H9 (cell line): ENCODE measurements at regions not wholly inside any gene's neighbourhood (a gene's known extent, or its start where the extent isn't known, plus 50 kb on each side); places are given as distances from the start of the nearest gene placed in this dataset.
A peak's percentile ranks its signal among the peaks of the same experiment; 100 is the strongest.

Source experiments
- DNase-seq: peaks from one replicate; pipeline ENCODE4 v3.0.0-alpha.2; 2017
- H2AFZ ChIP-seq: one replicate; pipeline ENCODE4 v1.6.1; 2013; ENCODE audit warnings: mild to moderate bottlenecking, low read length, control low read depth, moderate library complexity
- H2AK5ac ChIP-seq: 2 replicates; pipeline ENCODE4 v1.6.1; 2013; ENCODE audit warnings: low read length, control low read depth, mixed read lengths; ENCODE audit not compliant: insufficient read length
- H2BK120ac ChIP-seq: one replicate; pipeline ENCODE4 v1.6.1; 2013; ENCODE audit warnings: low read depth, mild to moderate bottlenecking, low read length, control low read depth, inconsistent platforms; ENCODE audit not compliant: poor library complexity, severe bottlenecking
- H2BK12ac ChIP-seq: 2 replicates; pipeline ENCODE4 v1.6.1; 2013; ENCODE audit warnings: low read length, control low read depth, mixed read lengths, low read depth; ENCODE audit not compliant: insufficient read length
- H2BK15ac ChIP-seq: 2 replicates; pipeline ENCODE4 v1.6.1; 2013; ENCODE audit warnings: low read depth, low read length, control low read depth
- H2BK20ac ChIP-seq: one replicate; pipeline ENCODE4 v1.6.1; 2013; ENCODE audit warnings: low read depth, mild to moderate bottlenecking, low read length, control low read depth, inconsistent platforms; ENCODE audit not compliant: poor library complexity, severe bottlenecking
- H2BK5ac ChIP-seq: 2 replicates; pipeline ENCODE4 v1.6.1; 2013; ENCODE audit warnings: low read length, control low read depth, mixed read lengths; ENCODE audit not compliant: insufficient read length
- H3K14ac ChIP-seq: 2 replicates; pipeline ENCODE4 v1.6.1; 2013; ENCODE audit warnings: low read length, control low read depth; ENCODE audit not compliant: insufficient read depth
- H3K18ac ChIP-seq: 2 replicates; pipeline ENCODE4 v1.6.1; 2013; ENCODE audit warnings: low read depth, mild to moderate bottlenecking, mixed read lengths, low read length, control low read depth; ENCODE audit not compliant: insufficient read length
- H3K23ac ChIP-seq: 2 replicates; pipeline ENCODE4 v1.6.1; 2013; ENCODE audit warnings: low read length, control low read depth, mixed read lengths, low read depth; ENCODE audit not compliant: insufficient read length
- H3K23me2 ChIP-seq: 2 replicates; pipeline ENCODE4 v1.6.1; 2013; ENCODE audit warnings: low read depth, mild to moderate bottlenecking, mixed read lengths, low read length, control low read depth; ENCODE audit not compliant: insufficient read length, poor library complexity, severe bottlenecking
- H3K27ac ChIP-seq: 2 replicates; pipeline ENCODE4 v1.5.1; 2013; ENCODE audit warnings: low read length, control low read depth, mixed read lengths, low read depth; ENCODE audit not compliant: insufficient read length
- H3K27me3 ChIP-seq: 2 replicates; pipeline ENCODE4 v1.6.1; 2013; ENCODE audit warnings: low read length, control low read depth, inconsistent platforms; ENCODE audit not compliant: insufficient read depth
- H3K4ac ChIP-seq: 2 replicates; pipeline ENCODE4 v1.6.1; 2013; ENCODE audit warnings: low read depth, mild to moderate bottlenecking, control low read depth, inconsistent platforms, low read length, moderate library complexity
- H3K4me1 ChIP-seq: 2 replicates; pipeline ENCODE4 v1.6.1; 2013; ENCODE audit warnings: low read length, control low read depth, inconsistent platforms; ENCODE audit not compliant: insufficient read depth
- H3K4me2 ChIP-seq: 2 replicates; pipeline ENCODE4 v1.6.1; 2013; ENCODE audit warnings: low read length, control low read depth, mixed read lengths; ENCODE audit not compliant: insufficient read length, insufficient read depth
- H3K56ac ChIP-seq: 2 replicates; pipeline ENCODE4 v1.6.1; 2013; ENCODE audit warnings: low read depth, mild to moderate bottlenecking, mixed read lengths, low read length, control low read depth; ENCODE audit not compliant: insufficient read length
- H3K79me1 ChIP-seq: 2 replicates; pipeline ENCODE4 v1.6.1; 2013; ENCODE audit warnings: low read depth, mild to moderate bottlenecking, moderate library complexity, low read length, control low read depth, inconsistent platforms; ENCODE audit not compliant: insufficient read depth, poor library complexity, severe bottlenecking
- H3K79me2 ChIP-seq: 2 replicates; pipeline ENCODE4 v1.6.1; 2013; ENCODE audit warnings: low read length, control low read depth, inconsistent platforms; ENCODE audit not compliant: insufficient read depth
- H3K9ac ChIP-seq: 2 replicates; pipeline ENCODE4 v1.6.1; 2013; ENCODE audit warnings: low read length, control low read depth, mixed read lengths; ENCODE audit not compliant: insufficient read length; ENCODE audit errors: extremely low read depth
- H3K9me3 ChIP-seq: one replicate; pipeline ENCODE4 v1.6.1; 2013; ENCODE audit warnings: low read depth, low read length, inconsistent platforms; ENCODE audit not compliant: control insufficient read depth
- H3T11ph ChIP-seq: one replicate; pipeline ENCODE4 v1.6.1; 2013; ENCODE audit warnings: mild to moderate bottlenecking, low read length, control low read depth, inconsistent platforms
- H4K20me1 ChIP-seq: one replicate; pipeline ENCODE4 v1.6.1; 2013; ENCODE audit not compliant: control insufficient read depth, insufficient read length, insufficient read depth
- H4K5ac ChIP-seq: 2 replicates; pipeline ENCODE4 v1.6.1; 2013; ENCODE audit warnings: low read depth, mild to moderate bottlenecking, mixed read lengths, low read length, control low read depth; ENCODE audit not compliant: insufficient read length
- H4K8ac ChIP-seq: replicated peaks from 2 replicates; pipeline ENCODE4 v1.6.1; 2013; ENCODE audit warnings: low read length, control low read depth, mixed read lengths, low read depth; ENCODE audit not compliant: insufficient read length
- H4K91ac ChIP-seq: 2 replicates; pipeline ENCODE4 v1.6.1; 2013; ENCODE audit warnings: low read depth, mild to moderate bottlenecking, moderate library complexity, mixed read lengths, low read length, control low read depth; ENCODE audit not compliant: insufficient read length
- H3K27ac Mint-ChIP-seq, 3 experiments: 2 replicates in 2 of 3; 3 replicates in 1 of 3; pipeline ENCODE4 v1.8.0; 2020 to 2021; ENCODE audit warnings: mixed read lengths in 3 of 3, mild to moderate bottlenecking in 1 of 3, moderate library complexity in 1 of 3
- H3K27me3 Mint-ChIP-seq: 2 replicates; pipeline ENCODE4 v1.8.0; 2021; ENCODE audit warnings: low read depth, mild to moderate bottlenecking, moderate library complexity, mixed read lengths
- H3K36me3 Mint-ChIP-seq, 3 experiments: 2 replicates in 2 of 3; 3 replicates in 1 of 3; pipeline ENCODE4 v1.8.0; 2020 to 2021; ENCODE audit warnings: low read depth in 3 of 3, mixed read lengths in 3 of 3; ENCODE audit not compliant: insufficient read depth in 1 of 3
- H3K4me1 Mint-ChIP-seq, 2 experiments: 2 replicates each; pipeline ENCODE4 v1.8.0; 2020; ENCODE audit warnings: mixed read lengths in 2 of 2
- H3K4me3 Mint-ChIP-seq, 2 experiments: 2 replicates in 1 of 2; 3 replicates in 1 of 2; pipeline ENCODE4 v1.8.0; 2020 to 2021; ENCODE audit warnings: mild to moderate bottlenecking in 2 of 2, mixed read lengths in 2 of 2, moderate library complexity in 1 of 2
- H3K9me3 Mint-ChIP-seq, 2 experiments: 2 replicates in 1 of 2; 3 replicates in 1 of 2; pipeline ENCODE4 v1.8.0; 2020; ENCODE audit warnings: mild to moderate bottlenecking in 2 of 2, mixed read lengths in 2 of 2, moderate library complexity in 1 of 2
- CTCF ChIP-seq: fragments of 200-600 bp; sonication (generic); conservative IDR thresholded peaks from 3 replicates; pipeline ENCODE4 v1.8.0; 2021; ENCODE audit warnings: antibody characterized with exemption, mild to moderate bottlenecking
- WGBS: extraction: QIAGEN DNeasy Blood & Tissue Kit; methylation state at CpG from one replicate; pipeline ENCODE4 v1.1.7; 2013; ENCODE audit warnings: missing lambda C conversion rate, low lambda C conversion rate, mixed read lengths; ENCODE audit not compliant: insufficient read length; ENCODE audit errors: extremely low coverage; 5-methylcytosine and 5-hydroxymethylcytosine counted together

GRCh38 chr2:122999821-123000220, 1025.3 kb upstream of the CNTNAP5 start:
- no peak overlapping the region for H2BK12ac ChIP-seq
- no peak overlapping the region for H2AK5ac ChIP-seq
- H4K91ac ChIP-seq, result no peak overlapping the region
- no peaks in the 10 kb centered on the region for H4K20me1 ChIP-seq
- H2BK5ac ChIP-seq, result no peak overlapping the region
- H3K23me2 ChIP-seq, result no peaks in the 10 kb centered on the region
- no peaks in the 10 kb centered on the region for H3K9me3 ChIP-seq
- H3K4ac ChIP-seq, result no peak overlapping the region
- Mint-ChIP-seq H3K27ac (peak overlapping the region; percentile 24 to 90 (median 74)), H3K4me3 (peak overlapping the region; percentile 38 to 45; a peak in 3 of 5 replicates), H3K36me3 (peaks cover 1 to 6% (median 3%) of the 10 kb centered on the region in 3 experiments; a peak in 5 of 7 replicates), H3K27me3 (no peaks in the 10 kb centered on the region; the same call in 1 of the 2 replicates), H3K9me3 (peaks cover 0 to 5% of the 10 kb centered on the region in 2 experiments; a peak in 3 of 5 replicates), H3K4me1 (peaks cover 30 to 36% of the 10 kb centered on the region in 2 experiments)
- no peak overlapping the region for H2BK120ac ChIP-seq
- WGBS, result no CpG with 5 or more reads among the region's 9 CpGs
- no peaks in the 10 kb centered on the region for H3K79me1 ChIP-seq
- no peak overlapping the region for H3K56ac ChIP-seq
- H3K4me2 ChIP-seq, result peak overlapping the region; percentile 11
- no peaks in the 10 kb centered on the region for H3K79me2 ChIP-seq
- H2AFZ ChIP-seq, result no peak overlapping the region
- no peak overlapping the region for H3K18ac ChIP-seq
- no peak overlapping the region for H3T11ph ChIP-seq
- H4K5ac ChIP-seq, result no peak overlapping the region
- H3K23ac ChIP-seq, result no peak overlapping the region
- peak overlapping the region; percentile 18 for H3K27ac ChIP-seq
- H2BK20ac ChIP-seq, result no peak overlapping the region
- no peak for TF ChIP-seq CTCF
- H3K27me3 ChIP-seq, result no peaks in the 10 kb centered on the region
- H2BK15ac ChIP-seq, result no peak overlapping the region
- no peak overlapping the region for H3K9ac ChIP-seq
- no peak overlapping the region for H4K8ac ChIP-seq
- H3K4me1 ChIP-seq, result peaks cover 7% of the 10 kb centered on the region
- peak; percentile 75 for DNase-seq
- no peak overlapping the region for H3K14ac ChIP-seq
